ENCODE measurements at regions not wholly inside any gene's neighbourhood (a gene's known extent, or its start where the extent isn't known, plus 50 kb on each side); places are given as distances from the start of the nearest gene placed in this dataset.

DNA sequence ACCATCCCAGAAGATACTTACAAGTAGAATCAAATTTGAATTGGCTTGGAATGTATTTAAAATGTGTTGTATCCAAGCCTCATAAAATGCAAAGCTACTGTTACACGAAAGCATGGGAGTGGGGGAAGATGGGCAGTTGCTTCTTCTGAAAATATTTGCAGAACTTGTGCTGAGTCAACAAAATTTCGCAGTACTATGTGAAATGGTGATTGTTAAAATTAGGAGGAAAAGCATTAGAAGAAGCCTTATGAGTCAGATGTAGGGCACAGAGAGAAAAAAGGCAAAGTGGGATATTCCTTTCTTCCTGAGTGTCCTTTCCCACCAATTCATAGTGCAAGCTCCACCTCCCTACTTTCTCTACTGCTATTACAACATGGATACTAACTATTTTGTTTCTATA lies 332.7 kb downstream of the PRDM5 start:
- H3K27ac ChIP-seq: no peak overlapping the region
- WGBS, 2 donors: 68% methylated on average over 2 of the region's 2 CpGs
- no peaks in the 10 kb centered on the region for H3K27me3 ChIP-seq
- no peak for TF ChIP-seq POLR2A (IDR thresholded peaks at IDR 0.05)
- TF ChIP-seq POLR2AphosphoS5 (IDR thresholded peaks at IDR 0.05): no peak
- TF ChIP-seq EP300 (IDR thresholded peaks at IDR 0.05): no peak
- TF ChIP-seq, protein P1, sequence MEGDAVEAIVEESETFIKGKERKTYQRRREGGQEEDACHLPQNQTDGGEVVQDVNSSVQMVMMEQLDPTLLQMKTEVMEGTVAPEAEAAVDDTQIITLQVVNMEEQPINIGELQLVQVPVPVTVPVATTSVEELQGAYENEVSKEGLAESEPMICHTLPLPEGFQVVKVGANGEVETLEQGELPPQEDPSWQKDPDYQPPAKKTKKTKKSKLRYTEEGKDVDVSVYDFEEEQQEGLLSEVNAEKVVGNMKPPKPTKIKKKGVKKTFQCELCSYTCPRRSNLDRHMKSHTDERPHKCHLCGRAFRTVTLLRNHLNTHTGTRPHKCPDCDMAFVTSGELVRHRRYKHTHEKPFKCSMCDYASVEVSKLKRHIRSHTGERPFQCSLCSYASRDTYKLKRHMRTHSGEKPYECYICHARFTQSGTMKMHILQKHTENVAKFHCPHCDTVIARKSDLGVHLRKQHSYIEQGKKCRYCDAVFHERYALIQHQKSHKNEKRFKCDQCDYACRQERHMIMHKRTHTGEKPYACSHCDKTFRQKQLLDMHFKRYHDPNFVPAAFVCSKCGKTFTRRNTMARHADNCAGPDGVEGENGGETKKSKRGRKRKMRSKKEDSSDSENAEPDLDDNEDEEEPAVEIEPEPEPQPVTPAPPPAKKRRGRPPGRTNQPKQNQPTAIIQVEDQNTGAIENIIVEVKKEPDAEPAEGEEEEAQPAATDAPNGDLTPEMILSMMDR (IDR thresholded peaks at IDR 0.05): no peak
- H3K9me3 ChIP-seq: no peaks in the 10 kb centered on the region
- no peak overlapping the region for H3K4me3 ChIP-seq
- ATAC-seq (ENCODE audit: low FRiP score in 2 of 2) (no peak), DNase-seq (no peak)
- H3K4me1 ChIP-seq: no peaks in the 10 kb centered on the region
- no peaks in the 10 kb centered on the region for H3K36me3 ChIP-seq

DNA sequence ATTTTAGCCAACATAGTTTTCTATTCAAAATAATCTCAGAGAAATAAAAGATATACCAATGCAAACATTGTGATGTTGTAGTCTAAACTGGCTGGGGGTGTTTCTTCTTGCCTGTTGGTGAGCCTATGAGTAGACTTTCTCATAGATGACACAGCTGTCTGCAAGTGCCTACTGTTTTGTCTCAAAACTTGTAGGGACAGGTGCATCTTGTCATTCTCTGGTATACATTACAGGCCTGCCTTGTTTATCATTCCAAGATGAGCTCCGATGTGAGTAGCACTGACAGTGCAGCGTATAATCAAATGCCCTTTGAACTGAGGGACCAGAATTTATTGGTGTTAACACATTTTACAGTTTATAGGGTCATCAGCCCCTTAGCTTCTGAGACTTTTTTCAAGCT lies 353.8 kb downstream of the PRDM5 start:
- Histone ChIP-seq H3K4me1 (no peaks in the 10 kb centered on the region), H3K4me3 (no peak overlapping the region), H3K27me3 (no peaks in the 10 kb centered on the region), H3K9me3 (no peaks in the 10 kb centered on the region), H3K27ac (no peak overlapping the region), H3K36me3 (no peaks in the 10 kb centered on the region)
- ATAC-seq (ENCODE audit: low FRiP score in 2 of 2): no peak
- WGBS, 2 donors: 36 to 54% methylated on average over 2 of the region's 2 CpGs
- TF ChIP-seq, protein P1 (IDR thresholded peaks at IDR 0.05): no peak
- TF ChIP-seq POLR2A (IDR thresholded peaks at IDR 0.05): no peak
- no peak for TF ChIP-seq EP300 (IDR thresholded peaks at IDR 0.05)
- no peak for TF ChIP-seq POLR2AphosphoS5 (IDR thresholded peaks at IDR 0.05)
- DNase-seq: no peak

DNA sequence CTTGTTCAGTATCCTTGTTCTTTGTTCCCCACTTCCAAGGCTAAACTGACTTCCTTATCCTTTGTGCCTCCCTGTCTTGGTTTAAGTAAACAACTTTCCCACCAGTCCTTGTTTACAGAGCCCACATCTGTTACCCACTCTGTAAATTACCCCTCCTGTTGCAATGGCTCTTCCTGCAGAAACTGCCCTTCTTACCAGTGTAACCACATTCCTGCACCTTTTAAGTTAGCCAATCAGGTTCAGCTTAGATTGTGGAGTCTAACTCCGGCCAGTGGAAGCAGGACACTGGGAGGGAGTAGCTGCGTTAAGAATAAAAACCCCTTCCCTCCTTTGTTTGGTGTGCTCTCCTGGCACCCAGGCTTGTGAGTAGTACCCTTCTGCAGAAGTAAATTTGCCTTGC lies 360.9 kb downstream of the PRDM5 start:
- DNase-seq (no peak), ATAC-seq (ENCODE audit: low FRiP score in 2 of 2) (no peak)
- Histone ChIP-seq H3K27ac (no peak overlapping the region), H3K4me3 (no peak overlapping the region), H3K9me3 (peaks cover 0 to 10% (median 4%) of the 10 kb centered on the region in 4 donors), H3K27me3 (no peaks in the 10 kb centered on the region), H3K36me3 (no peaks in the 10 kb centered on the region), H3K4me1 (no peaks in the 10 kb centered on the region)
- 73 to 81% methylated on average over 2 of the region's 2 CpGs for WGBS, 2 donors
- TF ChIP-seq POLR2A (IDR thresholded peaks at IDR 0.05) (no peak), POLR2AphosphoS5 (IDR thresholded peaks at IDR 0.05) (no peak), EP300 (IDR thresholded peaks at IDR 0.05) (no peak)
- TF ChIP-seq, protein P1 (IDR thresholded peaks at IDR 0.05): no peak

DNA sequence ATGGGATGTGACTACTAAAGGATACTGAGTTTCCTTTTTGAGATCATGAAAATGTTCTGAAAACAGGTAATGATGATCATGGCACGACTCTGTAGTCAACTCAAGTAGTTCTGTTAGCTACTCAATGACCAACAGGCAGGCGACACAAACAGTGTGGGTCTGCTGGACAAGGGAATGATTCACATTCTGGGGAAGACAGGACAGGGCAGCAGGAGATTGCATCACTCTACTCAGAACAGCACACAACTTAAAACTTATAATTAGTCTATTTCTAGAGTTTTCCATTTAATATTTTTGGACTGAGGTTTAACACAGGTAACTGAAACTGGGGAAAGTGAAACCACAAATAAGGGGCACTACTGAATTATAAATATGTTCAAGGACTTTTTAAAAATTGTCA lies 365.2 kb downstream of the PRDM5 start:
- ATAC-seq (ENCODE audit: low FRiP score in 2 of 2) (no peak), DNase-seq (no peak)
- Histone ChIP-seq H3K4me3 (no peak overlapping the region), H3K36me3 (no peaks in the 10 kb centered on the region), H3K27ac (no peak overlapping the region), H3K4me1 (no peaks in the 10 kb centered on the region), H3K27me3 (no peaks in the 10 kb centered on the region), H3K9me3 (peaks cover 0 to 10% (median 4%) of the 10 kb centered on the region in 4 donors)
- 74 to 77% methylated on average over 2 of the region's 2 CpGs for WGBS, 2 donors
- TF ChIP-seq POLR2AphosphoS5 (IDR thresholded peaks at IDR 0.05) (no peak), POLR2A (IDR thresholded peaks at IDR 0.05) (no peak), EP300 (IDR thresholded peaks at IDR 0.05) (no peak)
- TF ChIP-seq, protein P1 (IDR thresholded peaks at IDR 0.05): no peak

DNA sequence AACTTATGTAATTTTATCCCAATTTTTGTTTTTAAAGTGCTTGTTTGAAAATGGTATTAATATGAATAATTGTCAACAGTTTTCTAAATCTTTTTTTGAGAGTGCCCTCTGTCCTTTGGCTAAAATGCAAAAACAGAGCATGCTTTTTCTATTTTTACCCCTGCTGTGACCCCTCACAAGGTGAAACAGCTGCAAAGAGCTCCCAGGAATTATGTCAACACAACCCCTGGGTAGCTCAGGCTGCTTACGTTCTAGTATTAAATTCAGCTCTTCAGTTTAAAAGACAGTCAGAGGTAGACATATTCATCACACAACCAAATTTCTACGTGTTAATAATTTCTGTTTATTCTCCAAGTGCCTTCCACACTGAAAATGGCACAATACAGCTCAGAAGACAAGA lies 367.5 kb downstream of the PRDM5 start:
- Histone ChIP-seq H3K36me3 (no peaks in the 10 kb centered on the region), H3K9me3 (no peaks in the 10 kb centered on the region), H3K27ac (no peak overlapping the region), H3K4me3 (no peak overlapping the region), H3K27me3 (no peaks in the 10 kb centered on the region), H3K4me1 (no peaks in the 10 kb centered on the region)
- 54 to 58% methylated on average over 2 of the region's 2 CpGs for WGBS, 2 donors
- ATAC-seq (ENCODE audit: low FRiP score in 2 of 2) (no peak), DNase-seq (no peak)
- no peak for TF ChIP-seq POLR2AphosphoS5 (IDR thresholded peaks at IDR 0.05)
- no peak for TF ChIP-seq POLR2A (IDR thresholded peaks at IDR 0.05)
- no peak for TF ChIP-seq EP300 (IDR thresholded peaks at IDR 0.05)
